ENCODE measurements at regions not wholly inside any gene's neighbourhood (a gene's known extent, or its start where the extent isn't known, plus 50 kb on each side); places are given as distances from the start of the nearest gene placed in this dataset.
"Not testable (repeated sequence)": the region's sequence is repeated elsewhere in the genome, so short reads cannot be mapped to it uniquely, and the experiment has no call there.

DNA sequence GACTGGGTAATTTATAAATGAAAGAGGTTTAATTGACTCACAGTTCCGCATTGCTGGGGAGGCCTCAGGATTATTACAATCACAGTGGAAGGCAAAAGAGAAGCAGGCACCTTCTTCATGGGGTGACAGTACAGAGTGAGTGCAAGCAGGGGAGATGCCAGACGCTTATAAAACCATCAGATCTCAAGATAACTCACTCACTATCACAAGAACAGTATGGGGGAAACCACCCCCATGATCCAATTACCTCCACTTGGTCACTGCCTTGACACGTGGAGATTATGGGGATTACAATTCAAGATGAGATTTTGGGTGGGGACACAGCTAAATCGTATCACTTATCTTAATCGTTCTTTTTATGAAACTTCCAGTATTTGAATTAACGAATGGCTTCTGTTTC lies 179.5 kb upstream of the TSC22D2 start:
- peaks cover 11% of the 10 kb centered on the region for H3K4me1 ChIP-seq (ENCODE audit: control insufficient read depth, insufficient read depth, low read length, poor library complexity, severe bottlenecking)
- 95 to 100% methylated on average over 3 to 4 of the region's 6 CpGs for WGBS, 2 experiments (ENCODE audit: insufficient coverage in 2 of 2)
- not testable (repeated sequence) for H3K9me3 ChIP-seq (ENCODE audit: control insufficient read depth, low read length); H3K4me3 ChIP-seq (ENCODE audit: extremely low read depth, insufficient read depth, low read length, poor library complexity, severe bottlenecking); H3K27ac ChIP-seq (ENCODE audit: low read depth, low read length, severe bottlenecking); H3K36me3 ChIP-seq (ENCODE audit: control insufficient read depth, insufficient read depth, low read length)

DNA sequence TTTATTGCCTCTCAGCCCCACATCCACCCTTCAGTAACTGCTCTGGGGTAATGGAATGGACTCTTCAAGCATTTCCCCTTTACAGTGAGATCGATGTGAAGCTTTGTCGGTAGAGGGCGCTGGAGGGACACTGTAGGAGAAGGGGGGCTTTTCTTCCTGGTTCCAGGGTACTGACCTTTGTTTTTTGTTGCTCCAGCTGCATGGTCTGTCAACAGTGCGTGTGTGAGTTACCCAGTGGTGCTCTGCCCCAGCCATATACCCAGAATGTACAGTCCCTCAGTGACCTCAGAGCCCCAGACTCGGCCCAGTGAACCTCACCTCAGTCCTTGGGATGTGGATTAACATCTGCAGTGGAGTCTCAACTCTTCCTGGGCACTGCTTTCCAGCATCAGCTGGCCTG lies 180.3 kb upstream of the TSC22D2 start:
- 40 to 47% methylated on average over 1 to 3 of the region's 5 CpGs for WGBS, 2 experiments (ENCODE audit: insufficient coverage in 2 of 2)
- no peaks in the 10 kb centered on the region for H3K36me3 ChIP-seq (ENCODE audit: control insufficient read depth, insufficient read depth, low read length)
- H3K9me3 ChIP-seq (ENCODE audit: control insufficient read depth, low read length): no peaks in the 10 kb centered on the region
- H3K4me1 ChIP-seq (ENCODE audit: control insufficient read depth, insufficient read depth, low read length, poor library complexity, severe bottlenecking): peaks cover 3% of the 10 kb centered on the region
- no peak overlapping the region for H3K27ac ChIP-seq (ENCODE audit: low read depth, low read length, severe bottlenecking)
- no peak overlapping the region for H3K4me3 ChIP-seq (ENCODE audit: extremely low read depth, insufficient read depth, low read length, poor library complexity, severe bottlenecking)

DNA sequence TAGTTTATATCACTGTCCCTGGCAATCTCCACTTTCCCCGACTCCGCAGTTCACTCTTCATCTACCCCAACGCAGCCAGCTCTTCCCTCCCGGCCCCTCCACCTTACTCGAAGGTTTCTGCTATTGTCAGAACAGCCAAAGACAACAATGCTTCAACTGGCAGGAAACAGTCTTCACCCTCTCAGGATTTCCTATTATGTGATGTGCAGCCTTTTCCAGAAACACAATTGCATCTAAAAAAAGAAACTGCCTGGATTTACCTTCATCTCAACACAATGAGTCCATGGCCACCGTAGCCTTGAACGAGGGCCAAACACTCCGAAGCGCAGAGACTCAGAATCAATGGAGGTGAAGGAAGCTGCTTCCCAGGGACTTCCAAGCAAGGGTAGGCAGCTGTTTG lies 182.1 kb upstream of the TSC22D2 start:
- peak overlapping the region; percentile 39 for H3K27ac ChIP-seq (ENCODE audit: low read depth, low read length, severe bottlenecking)
- H3K9me3 ChIP-seq (ENCODE audit: control insufficient read depth, low read length): no peaks in the 10 kb centered on the region
- no peak overlapping the region for H3K4me3 ChIP-seq (ENCODE audit: extremely low read depth, insufficient read depth, low read length, poor library complexity, severe bottlenecking)
- no peaks in the 10 kb centered on the region for H3K36me3 ChIP-seq (ENCODE audit: control insufficient read depth, insufficient read depth, low read length)
- H3K4me1 ChIP-seq (ENCODE audit: control insufficient read depth, insufficient read depth, low read length, poor library complexity, severe bottlenecking): peaks cover 3% of the 10 kb centered on the region
- 88 to 92% methylated on average over 9 of the region's 9 CpGs for WGBS, 2 experiments (ENCODE audit: insufficient coverage in 2 of 2)

DNA sequence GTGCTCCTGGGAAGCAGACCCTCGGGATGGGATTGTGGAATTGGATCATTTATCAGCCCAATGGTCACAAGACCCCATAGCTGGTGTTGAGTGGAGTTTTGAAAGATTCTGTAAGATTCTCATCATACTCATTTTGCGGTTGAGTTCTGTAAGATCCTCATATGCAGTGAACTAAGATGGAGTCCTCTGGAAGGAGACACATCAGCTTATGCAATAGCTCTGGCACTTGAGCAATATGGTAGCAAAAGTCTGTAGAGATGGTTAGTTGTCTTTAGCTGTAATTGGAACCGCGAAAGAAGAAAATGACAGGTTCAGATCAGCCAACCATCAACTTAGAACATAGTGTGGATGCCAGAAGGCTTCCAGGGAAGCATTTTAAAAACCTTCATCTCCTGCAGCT lies 184.5 kb upstream of the TSC22D2 start:
- no peak overlapping the region for H3K4me3 ChIP-seq (ENCODE audit: extremely low read depth, insufficient read depth, low read length, poor library complexity, severe bottlenecking)
- no peaks in the 10 kb centered on the region for H3K9me3 ChIP-seq (ENCODE audit: control insufficient read depth, low read length)
- WGBS, 2 experiments (ENCODE audit: insufficient coverage in 2 of 2): 90 to 100% methylated on average over 2 of the region's 4 CpGs
- H3K27ac ChIP-seq (ENCODE audit: low read depth, low read length, severe bottlenecking): no peak overlapping the region
- H3K4me1 ChIP-seq (ENCODE audit: control insufficient read depth, insufficient read depth, low read length, poor library complexity, severe bottlenecking): peaks cover 8% of the 10 kb centered on the region
- H3K36me3 ChIP-seq (ENCODE audit: control insufficient read depth, insufficient read depth, low read length): no peaks in the 10 kb centered on the region

DNA sequence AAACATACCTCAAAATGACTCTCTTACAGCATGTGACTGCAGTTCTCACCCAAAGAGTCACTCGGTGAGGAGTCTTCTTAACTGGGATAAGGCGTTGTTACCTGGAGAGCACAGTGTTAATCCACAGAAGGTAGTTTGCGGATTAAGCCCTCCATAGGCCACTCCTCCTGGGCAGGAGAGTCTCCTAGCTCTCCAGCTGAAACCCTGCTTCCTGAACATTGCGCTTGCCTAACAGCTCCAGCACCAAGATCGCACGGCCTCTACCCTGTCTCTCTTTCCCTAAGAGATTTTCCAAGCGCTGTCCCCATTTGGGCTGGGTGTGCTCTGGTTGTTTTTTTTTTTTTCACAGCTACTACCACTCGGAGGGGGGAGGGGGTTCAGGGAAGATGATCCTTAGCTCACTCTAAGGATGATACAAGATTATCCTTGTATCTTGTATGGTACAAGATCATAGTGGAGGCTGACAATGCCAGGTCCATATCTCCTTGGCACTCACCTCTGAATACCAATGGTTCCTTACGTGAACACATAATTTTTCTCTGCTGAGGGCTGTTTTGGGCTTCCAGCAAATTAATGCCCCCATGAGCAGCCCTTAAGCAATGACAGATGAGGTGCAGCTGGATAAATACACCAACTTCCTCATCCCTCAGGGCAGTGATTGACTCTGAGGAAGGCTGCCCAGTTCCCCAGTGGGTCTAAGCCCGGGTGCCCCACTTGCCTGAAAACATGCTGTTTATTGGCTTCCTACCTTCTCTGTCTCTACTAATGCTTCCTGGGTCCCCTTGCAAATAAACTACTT lies 185.2 kb upstream of the TSC22D2 start:
- WGBS, 2 experiments (ENCODE audit: insufficient coverage in 2 of 2): 84 to 88% methylated on average over 5 to 8 of the region's 10 CpGs
- Histone ChIP-seq H3K4me1 (ENCODE audit: control insufficient read depth, insufficient read depth, low read length, poor library complexity, severe bottlenecking) (peaks cover 8% of the 10 kb centered on the region), H3K9me3 (ENCODE audit: control insufficient read depth, low read length) (peaks cover 5% of the 10 kb centered on the region), H3K4me3 (ENCODE audit: extremely low read depth, insufficient read depth, low read length, poor library complexity, severe bottlenecking) (no peak overlapping the region), H3K36me3 (ENCODE audit: control insufficient read depth, insufficient read depth, low read length) (no peaks in the 10 kb centered on the region), H3K27ac (ENCODE audit: low read depth, low read length, severe bottlenecking) (no peak overlapping the region)

DNA sequence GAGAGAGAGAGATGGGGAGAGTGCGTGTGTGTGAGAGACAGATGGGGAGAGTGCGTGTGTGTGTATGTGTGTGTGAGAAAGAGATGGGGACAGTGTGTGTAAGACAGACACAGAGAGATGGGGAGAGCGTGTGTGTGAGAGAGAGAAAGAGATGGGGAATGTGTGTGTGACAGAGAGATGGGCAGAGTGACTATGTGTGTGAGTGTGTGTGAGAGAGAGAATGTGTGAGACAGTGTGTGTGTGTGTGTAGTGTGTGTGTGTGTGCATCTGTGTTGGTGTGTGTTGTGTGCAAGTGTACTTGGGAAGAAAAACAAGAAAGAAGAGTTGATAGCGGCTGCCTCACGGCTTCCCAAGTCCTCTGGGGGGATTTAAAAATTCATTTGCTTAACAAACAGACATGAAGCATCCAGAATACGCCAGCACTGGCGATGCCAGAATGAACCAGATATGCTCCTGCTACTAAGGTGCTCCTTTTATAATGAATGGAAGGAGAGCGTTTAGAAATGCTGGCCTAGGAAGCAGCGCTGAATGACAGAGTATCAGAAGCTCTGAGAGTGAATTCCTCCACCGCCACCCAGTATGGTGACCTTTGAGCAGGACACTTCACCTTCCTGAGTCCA lies 186.1 kb upstream of the TSC22D2 start:
- Histone ChIP-seq H3K4me3 (ENCODE audit: extremely low read depth, insufficient read depth, low read length, poor library complexity, severe bottlenecking) (no peak overlapping the region), H3K36me3 (ENCODE audit: control insufficient read depth, insufficient read depth, low read length) (no peaks in the 10 kb centered on the region), H3K27ac (ENCODE audit: low read depth, low read length, severe bottlenecking) (no peak overlapping the region), H3K4me1 (ENCODE audit: control insufficient read depth, insufficient read depth, low read length, poor library complexity, severe bottlenecking) (peaks cover 8% of the 10 kb centered on the region), H3K9me3 (ENCODE audit: control insufficient read depth, low read length) (peaks cover 6% of the 10 kb centered on the region)
- 79 to 93% methylated on average over 7 of the region's 10 CpGs for WGBS, 2 experiments (ENCODE audit: insufficient coverage in 2 of 2)

DNA sequence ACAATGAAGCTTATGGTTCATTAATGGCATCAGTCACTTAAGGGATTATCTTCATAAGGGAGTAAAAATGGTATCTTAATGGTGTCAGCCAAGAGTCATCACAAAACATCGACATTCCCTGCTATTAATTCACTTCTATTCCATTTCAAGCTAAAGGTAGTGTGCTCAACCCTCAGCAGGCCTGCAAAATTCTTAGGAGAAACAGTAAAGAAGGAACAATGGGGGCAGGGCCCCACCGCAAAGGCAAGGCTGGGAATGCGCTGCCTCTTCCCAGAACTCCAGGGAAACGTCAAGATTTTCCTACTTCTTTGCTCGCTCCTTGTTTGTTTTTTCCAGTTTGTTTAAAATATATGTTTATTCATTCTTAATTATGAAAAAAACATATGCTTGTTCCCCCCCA lies 187.3 kb upstream of the TSC22D2 start:
- 8% methylated on average over 2 of the region's 5 CpGs; no CpG with 5 or more reads in 1 of the 2 experiments for WGBS, 2 experiments (ENCODE audit: insufficient coverage in 2 of 2)
- H3K4me3 ChIP-seq (ENCODE audit: extremely low read depth, insufficient read depth, low read length, poor library complexity, severe bottlenecking): peak overlapping the region; percentile 24
- no peak overlapping the region for H3K27ac ChIP-seq (ENCODE audit: low read depth, low read length, severe bottlenecking)
- H3K4me1 ChIP-seq (ENCODE audit: control insufficient read depth, insufficient read depth, low read length, poor library complexity, severe bottlenecking): peaks cover 13% of the 10 kb centered on the region
- H3K9me3 ChIP-seq (ENCODE audit: control insufficient read depth, low read length): peaks cover 6% of the 10 kb centered on the region
- H3K36me3 ChIP-seq (ENCODE audit: control insufficient read depth, insufficient read depth, low read length): no peaks in the 10 kb centered on the region

DNA sequence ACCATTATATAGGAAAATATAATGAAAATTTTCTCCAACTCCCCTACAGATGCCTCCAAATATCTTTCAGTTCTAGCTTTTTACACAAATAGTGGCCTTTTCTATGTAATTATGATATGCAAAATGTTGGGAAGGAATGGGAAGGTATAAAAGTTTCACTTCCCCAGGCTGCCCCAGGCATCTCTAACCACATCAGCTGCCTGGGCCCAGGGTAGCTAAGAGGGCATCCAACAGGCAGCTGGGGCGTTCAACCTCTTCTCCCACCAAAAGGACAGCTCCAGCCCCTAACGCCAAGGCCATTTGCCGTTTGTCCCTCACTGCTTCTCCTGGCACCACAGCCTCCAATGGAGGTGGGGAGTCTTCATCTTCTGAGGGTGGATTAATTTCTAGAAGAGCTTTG lies 188.1 kb upstream of the TSC22D2 start:
- 90% methylated on average over 2 of the region's 3 CpGs; no CpG with 5 or more reads in 1 of the 2 experiments for WGBS, 2 experiments (ENCODE audit: insufficient coverage in 2 of 2)
- Histone ChIP-seq H3K4me3 (ENCODE audit: extremely low read depth, insufficient read depth, low read length, poor library complexity, severe bottlenecking) (no peak overlapping the region), H3K4me1 (ENCODE audit: control insufficient read depth, insufficient read depth, low read length, poor library complexity, severe bottlenecking) (peaks cover 19% of the 10 kb centered on the region), H3K27ac (ENCODE audit: low read depth, low read length, severe bottlenecking) (no peak overlapping the region), H3K9me3 (ENCODE audit: control insufficient read depth, low read length) (peaks cover 6% of the 10 kb centered on the region), H3K36me3 (ENCODE audit: control insufficient read depth, insufficient read depth, low read length) (no peaks in the 10 kb centered on the region)

DNA sequence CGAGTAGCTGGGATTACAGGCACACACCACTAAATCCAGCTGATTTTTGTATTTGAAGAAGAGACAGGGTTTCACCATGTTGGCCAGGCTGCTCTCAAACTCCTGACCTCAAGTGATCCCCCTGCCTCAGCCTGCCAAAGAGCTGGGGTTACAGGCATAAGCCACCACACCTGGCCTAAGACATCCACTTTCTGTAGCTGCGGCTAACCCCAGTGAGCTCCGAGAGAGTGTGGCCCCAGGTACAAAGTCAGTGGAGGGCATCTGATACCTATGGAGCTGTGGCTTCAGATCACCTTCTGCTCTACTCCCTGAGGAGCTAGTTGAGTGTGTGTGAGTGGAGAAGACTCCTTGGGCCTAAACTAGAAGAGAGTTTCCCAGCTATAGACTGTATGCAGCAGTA lies 189.3 kb upstream of the TSC22D2 start:
- WGBS, 2 experiments (ENCODE audit: insufficient coverage in 2 of 2): 77 to 90% methylated on average over 2 to 3 of the region's 3 CpGs
- Histone ChIP-seq H3K4me3 (ENCODE audit: extremely low read depth, insufficient read depth, low read length, poor library complexity, severe bottlenecking) (no peak overlapping the region), H3K9me3 (ENCODE audit: control insufficient read depth, low read length) (peaks cover 6% of the 10 kb centered on the region), H3K27ac (ENCODE audit: low read depth, low read length, severe bottlenecking) (no peak overlapping the region), H3K36me3 (ENCODE audit: control insufficient read depth, insufficient read depth, low read length) (no peaks in the 10 kb centered on the region), H3K4me1 (ENCODE audit: control insufficient read depth, insufficient read depth, low read length, poor library complexity, severe bottlenecking) (peaks cover 19% of the 10 kb centered on the region)

DNA sequence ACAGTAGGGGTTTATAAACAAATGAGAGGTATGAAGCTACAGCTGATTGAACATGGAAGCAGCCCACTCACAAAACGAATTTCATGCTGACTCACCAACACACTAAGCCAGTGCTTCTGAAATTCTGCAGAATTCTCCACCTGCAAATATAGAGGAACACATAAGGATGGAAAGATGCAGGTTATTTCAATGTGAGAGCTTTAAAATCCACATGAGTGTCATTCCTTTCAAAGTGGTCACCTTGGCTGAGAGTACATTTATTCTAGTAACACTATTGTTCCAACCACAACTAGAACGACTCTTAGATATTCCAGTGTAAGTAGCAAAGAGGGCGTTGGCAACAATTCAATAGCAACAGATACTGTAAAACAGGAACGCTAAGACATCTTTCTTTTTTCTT lies 189.9 kb upstream of the TSC22D2 start:
- Histone ChIP-seq H3K4me3 (ENCODE audit: extremely low read depth, insufficient read depth, low read length, poor library complexity, severe bottlenecking) (no peak overlapping the region), H3K4me1 (ENCODE audit: control insufficient read depth, insufficient read depth, low read length, poor library complexity, severe bottlenecking) (peaks cover 19% of the 10 kb centered on the region), H3K36me3 (ENCODE audit: control insufficient read depth, insufficient read depth, low read length) (no peaks in the 10 kb centered on the region), H3K27ac (ENCODE audit: low read depth, low read length, severe bottlenecking) (no peak overlapping the region), H3K9me3 (ENCODE audit: control insufficient read depth, low read length) (peaks cover 6% of the 10 kb centered on the region)
- 90 to 96% methylated on average over 2 to 4 of the region's 4 CpGs for WGBS, 2 experiments (ENCODE audit: insufficient coverage in 2 of 2)

DNA sequence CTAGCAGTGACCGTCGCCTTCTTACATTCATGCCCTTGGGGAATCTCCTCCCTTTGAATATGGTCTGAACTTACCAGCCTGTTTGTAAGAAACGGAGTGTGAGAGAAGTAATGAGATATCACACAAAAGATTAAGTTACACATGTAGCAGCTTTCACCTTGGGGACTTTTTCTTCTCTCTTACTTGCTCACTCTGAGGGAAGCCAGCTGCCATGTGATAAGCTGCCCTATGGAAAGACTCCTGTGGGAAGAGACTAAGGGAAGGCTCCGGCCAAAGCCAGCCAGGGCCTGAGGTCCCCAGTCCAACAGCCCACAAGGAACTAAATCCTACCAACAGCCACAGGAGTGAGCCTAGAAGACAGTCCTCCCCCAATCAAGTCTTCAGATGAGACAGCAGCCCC lies 190.4 kb upstream of the TSC22D2 start:
- Histone ChIP-seq H3K27ac (ENCODE audit: low read depth, low read length, severe bottlenecking) (no peak overlapping the region), H3K4me1 (ENCODE audit: control insufficient read depth, insufficient read depth, low read length, poor library complexity, severe bottlenecking) (peaks cover 19% of the 10 kb centered on the region), H3K9me3 (ENCODE audit: control insufficient read depth, low read length) (peaks cover 6% of the 10 kb centered on the region), H3K36me3 (ENCODE audit: control insufficient read depth, insufficient read depth, low read length) (no peaks in the 10 kb centered on the region), H3K4me3 (ENCODE audit: extremely low read depth, insufficient read depth, low read length, poor library complexity, severe bottlenecking) (no peak overlapping the region)
- WGBS, 2 experiments (ENCODE audit: insufficient coverage in 2 of 2): 80 to 100% methylated on average over 1 of the region's 4 CpGs
